Inferior parietal cortex (tissue), 1 donor: ENCODE measurements at regions not wholly inside any gene's neighbourhood (a gene's known extent, or its start where the extent isn't known, plus 50 kb on each side); places are given as distances from the start of the nearest gene placed in this dataset.

Experiments used
- DNase-seq: peaks from one replicate; pipeline ENCODE4 v3.0.0-alpha.2; 2016; ENCODE audit errors: extremely low spot score

- no peak for DNase-seq
Measured at GRCh38 chr18:78564030-78564429, 415.6 kb upstream of the SALL3 start.

- no peak for DNase-seq
Measured at GRCh38 chr18:78564518-78564917, 415.1 kb upstream of the SALL3 start.

GRCh38 chr18:78565240-78565639 is 414.4 kb upstream of the SALL3 start:
- no peak for DNase-seq

- DNase-seq: no peak
Measured at GRCh38 chr18:78566065-78566464, 413.6 kb upstream of the SALL3 start.

GRCh38 chr18:78566720-78567119 is 412.9 kb upstream of the SALL3 start:
- no peak for DNase-seq

GRCh38 chr18:78571063-78571785 is 408.4 kb upstream of the SALL3 start:
- no peak for DNase-seq

- no peak for DNase-seq
Measured at GRCh38 chr18:78571831-78572347, 407.7 kb upstream of the SALL3 start.

- no peak for DNase-seq
Measured at GRCh38 chr18:78573773-78574172, 405.8 kb upstream of the SALL3 start.

- DNase-seq: no peak
Measured at GRCh38 chr18:78576967-78577366, 402.7 kb upstream of the SALL3 start.

GRCh38 chr18:78579449-78579848 is 400.2 kb upstream of the SALL3 start:
- no peak for DNase-seq

- no peak for DNase-seq
Measured at GRCh38 chr18:78579854-78580577, 399.6 kb upstream of the SALL3 start.

- DNase-seq: no peak
Measured at GRCh38 chr18:78580835-78581339, 398.7 kb upstream of the SALL3 start.

GRCh38 chr18:78582181-78582709 is 397.4 kb upstream of the SALL3 start:
- DNase-seq: no peak

GRCh38 chr18:78582898-78583738 is 396.5 kb upstream of the SALL3 start:
- no peak for DNase-seq

GRCh38 chr18:78583739-78584458 is 395.7 kb upstream of the SALL3 start:
- no peak for DNase-seq

- DNase-seq: no peak
Measured at GRCh38 chr18:78584459-78585022, 395.1 kb upstream of the SALL3 start.

GRCh38 chr18:78586586-78586985 is 393.0 kb upstream of the SALL3 start:
- DNase-seq: no peak

- DNase-seq: no peak
Measured at GRCh38 chr18:78587096-78587495, 392.5 kb upstream of the SALL3 start.

- DNase-seq: no peak
Measured at GRCh38 chr18:78587626-78588600, 391.7 kb upstream of the SALL3 start.
